ENCODE measurements at regions not wholly inside any gene's neighbourhood (a gene's known extent, or its start where the extent isn't known, plus 50 kb on each side); places are given as distances from the start of the nearest gene placed in this dataset.

- no peak for TF ChIP-seq GABPB2 (CRISPR knock-in tag; conservative IDR thresholded peaks at IDR 0.05)
- no peak for TF ChIP-seq TEAD1 (CRISPR knock-in tag; IDR thresholded peaks at IDR 0.05)
- TF ChIP-seq E2F1 (CRISPR knock-in tag; IDR thresholded peaks at IDR 0.05): no peak
- TF ChIP-seq MNT (conservative IDR thresholded peaks at IDR 0.05): no peak
- TF ChIP-seq C11orf30 (IDR thresholded peaks at IDR 0.05; ENCODE audit: low read depth): no peak
- FAIRE-seq (no peak), ATAC-seq (no peak), DNase-seq (ENCODE audit: extremely low read depth in 1 of 4, low spot score in 3 of 4) (no peak)
- in situ Hi-C loops (cut with MboI) (no loop called here), intact Hi-C loops (cut with micrococcal nuclease) (no loop called here)
- Histone ChIP-seq H3K4me1 (replicated peaks in 1 of 2; ENCODE audit: control insufficient read depth in 2 of 2, insufficient read depth in 2 of 2, low read length in 2 of 2) (no peaks in the 10 kb centered on the region), H3K4me3 (no peak overlapping the region), H2AFZ (ENCODE audit: low read depth, low read length) (no peak overlapping the region), H3K36me3 (ENCODE audit: control insufficient read depth, insufficient read depth, low read length) (no peaks in the 10 kb centered on the region), H3K4me2 (ENCODE audit: insufficient read depth, low read length) (no peak overlapping the region), H3K27ac (ENCODE audit: extremely low read depth, low read depth, low read length) (no peak overlapping the region), H4K20me1 (replicated peaks; ENCODE audit: control insufficient read depth, insufficient read depth, low read length) (no peaks in the 10 kb centered on the region), H3K27me3 (ENCODE audit: control insufficient read depth in 2 of 2, insufficient read depth in 2 of 2, low read length in 2 of 2) (peaks cover 7 to 31% of the 10 kb centered on the region in 2 experiments; a peak in 3 of 5 replicates), H3K9me3 (replicated peaks; ENCODE audit: control insufficient read depth, insufficient read depth, low read depth, low read length) (no peaks in the 10 kb centered on the region), H3K9me1 (ENCODE audit: control insufficient read depth, insufficient read depth, low read length) (no peaks in the 10 kb centered on the region), H3K79me2 (ENCODE audit: control insufficient read depth, insufficient read depth, low read length) (no peaks in the 10 kb centered on the region), H3K9ac (ENCODE audit: insufficient read depth in 1 of 2, low read depth in 2 of 2, low read length in 2 of 2) (no peak overlapping the region)
- WGBS (ENCODE audit: insufficient coverage, low coverage, missing lambda C conversion rate): 0% methylated on average over 6 of the region's 6 CpGs
- BruUV-seq (replicated peaks): no TSS peak
- CTCF ChIA-PET (ENCODE audit: low intra/inter-chr PET ratio): no interaction called here
- POLR2A ChIA-PET: interaction anchor here (0.8 to 1.2 kb wide), 2 partner anchors 10 to 47 kb away, joined by 3 read pairs; no protein-coding TSS in a partner anchor
Observed at GRCh38 chr2:109058802-109059201, 69.8 kb upstream of the EDAR start.
